HFFc6 (cell line): ENCODE measurements at regions not wholly inside any gene's neighbourhood (a gene's known extent, or its start where the extent isn't known, plus 50 kb on each side); places are given as distances from the start of the nearest gene placed in this dataset.

Experiments used
- DNase-seq: peaks from one replicate; pipeline ENCODE4 v3.0.0-alpha.2; 2018
- H3K27ac Mint-ChIP-seq: 2 replicates; pipeline ENCODE4 v1.8.0; 2020; ENCODE audit warnings: mild to moderate bottlenecking, mixed read lengths
- H3K27me3 Mint-ChIP-seq: 2 replicates; pipeline ENCODE4 v1.8.0; 2021; ENCODE audit warnings: mild to moderate bottlenecking, moderate library complexity, mixed read lengths; ENCODE audit not compliant: insufficient read depth
- H3K36me3 Mint-ChIP-seq: 2 replicates; pipeline ENCODE4 v1.8.0; 2021; ENCODE audit warnings: low read depth, mixed read lengths
- H3K4me1 Mint-ChIP-seq: 2 replicates; pipeline ENCODE4 v1.8.0; 2020; ENCODE audit warnings: low read depth, mixed read lengths
- H3K4me3 Mint-ChIP-seq: 2 replicates; pipeline ENCODE4 v1.8.0; 2020; ENCODE audit warnings: mild to moderate bottlenecking, moderate library complexity, mixed read lengths
- H3K9me3 Mint-ChIP-seq: 2 replicates; pipeline ENCODE4 v1.8.0; 2020; ENCODE audit warnings: mild to moderate bottlenecking, mixed read lengths
- TF ChIP-seq, protein P1 (sequence below): fragments of 200-600 bp; sonication (generic); IDR thresholded peaks from 2 replicates; pipeline ENCODE4 v1.5.0; 2021; ENCODE audit warnings: antibody characterized with exemption, mild to moderate bottlenecking

DNA sequence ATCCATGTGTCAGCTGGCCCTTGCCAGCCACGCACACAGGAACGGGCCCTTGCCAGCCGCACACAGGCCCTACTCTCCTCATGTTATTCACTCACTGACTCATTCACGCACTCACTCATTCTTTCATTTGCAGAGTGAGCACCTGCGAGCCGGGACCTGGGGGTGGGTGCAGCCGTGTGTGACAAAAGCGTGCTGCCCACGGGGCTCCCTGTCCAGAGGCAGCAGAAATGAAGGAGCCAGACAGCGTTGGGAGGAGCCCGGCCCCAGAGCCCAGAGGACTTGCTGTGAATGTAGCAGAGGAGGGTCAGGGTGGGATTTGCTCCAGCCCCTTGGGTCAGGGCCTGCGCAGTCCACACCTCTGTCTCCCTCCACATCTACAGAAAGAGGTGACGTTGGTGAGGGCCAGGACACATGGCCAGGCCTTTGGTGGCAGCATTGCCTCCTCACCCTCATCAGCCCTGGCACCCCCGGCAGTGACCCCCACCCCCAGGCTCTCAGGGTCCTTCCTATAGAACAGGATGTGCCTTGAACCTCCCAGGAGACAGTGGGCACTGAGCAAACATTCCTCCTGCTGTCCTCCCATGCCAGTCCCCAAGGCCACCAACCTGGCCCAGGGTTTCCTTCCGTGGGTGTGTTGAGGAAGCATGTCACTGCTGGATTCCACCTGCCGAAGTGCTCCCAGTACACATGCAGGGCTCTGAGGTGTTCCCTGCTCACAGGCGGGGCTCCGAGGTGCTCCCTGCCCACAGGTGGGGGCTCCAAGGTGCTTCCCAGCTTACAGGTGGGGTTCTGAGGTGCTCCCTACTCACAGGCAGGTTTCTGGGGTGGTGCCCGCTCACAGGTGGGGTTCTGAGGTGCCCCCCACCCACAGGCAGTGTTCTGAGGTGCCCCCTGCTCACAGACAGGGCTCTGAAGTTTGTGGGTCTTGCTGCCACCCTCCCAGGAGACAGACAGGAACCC lies 105.7 kb downstream of the HMX1 start:
- H3K36me3 Mint-ChIP-seq: no peaks in the 10 kb centered on the region
- no peak overlapping the region for H3K27ac Mint-ChIP-seq
- peaks cover 31% of the 10 kb centered on the region for H3K9me3 Mint-ChIP-seq
- no peaks in the 10 kb centered on the region for H3K4me1 Mint-ChIP-seq
- H3K27me3 Mint-ChIP-seq: peaks cover 7% of the 10 kb centered on the region
- H3K4me3 Mint-ChIP-seq: no peak overlapping the region
- DNase-seq: no peak
- TF ChIP-seq, protein P1, sequence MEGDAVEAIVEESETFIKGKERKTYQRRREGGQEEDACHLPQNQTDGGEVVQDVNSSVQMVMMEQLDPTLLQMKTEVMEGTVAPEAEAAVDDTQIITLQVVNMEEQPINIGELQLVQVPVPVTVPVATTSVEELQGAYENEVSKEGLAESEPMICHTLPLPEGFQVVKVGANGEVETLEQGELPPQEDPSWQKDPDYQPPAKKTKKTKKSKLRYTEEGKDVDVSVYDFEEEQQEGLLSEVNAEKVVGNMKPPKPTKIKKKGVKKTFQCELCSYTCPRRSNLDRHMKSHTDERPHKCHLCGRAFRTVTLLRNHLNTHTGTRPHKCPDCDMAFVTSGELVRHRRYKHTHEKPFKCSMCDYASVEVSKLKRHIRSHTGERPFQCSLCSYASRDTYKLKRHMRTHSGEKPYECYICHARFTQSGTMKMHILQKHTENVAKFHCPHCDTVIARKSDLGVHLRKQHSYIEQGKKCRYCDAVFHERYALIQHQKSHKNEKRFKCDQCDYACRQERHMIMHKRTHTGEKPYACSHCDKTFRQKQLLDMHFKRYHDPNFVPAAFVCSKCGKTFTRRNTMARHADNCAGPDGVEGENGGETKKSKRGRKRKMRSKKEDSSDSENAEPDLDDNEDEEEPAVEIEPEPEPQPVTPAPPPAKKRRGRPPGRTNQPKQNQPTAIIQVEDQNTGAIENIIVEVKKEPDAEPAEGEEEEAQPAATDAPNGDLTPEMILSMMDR: no peak

DNA sequence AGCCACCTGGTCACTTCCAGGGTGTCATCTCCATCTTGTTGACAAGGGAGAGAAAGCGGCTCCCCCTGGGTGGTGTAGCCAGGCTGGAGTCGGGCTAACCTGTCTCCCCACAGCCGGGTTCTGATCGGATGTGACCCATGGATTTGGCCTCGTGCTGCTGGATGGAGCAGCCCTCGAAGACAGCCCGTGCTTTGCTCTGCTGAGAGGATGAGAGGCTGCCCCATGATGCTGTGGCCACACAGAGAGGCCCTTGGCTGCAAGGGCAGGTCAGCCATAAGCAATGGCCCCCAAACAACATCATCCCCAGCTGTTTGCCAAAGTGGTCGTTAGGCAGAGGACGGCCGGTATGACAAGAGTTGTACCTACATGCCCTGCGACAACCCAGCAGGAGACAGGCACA lies 106.6 kb downstream of the HMX1 start:
- no peak overlapping the region for H3K4me3 Mint-ChIP-seq
- no peaks in the 10 kb centered on the region for H3K36me3 Mint-ChIP-seq
- peaks cover 7% of the 10 kb centered on the region for H3K27me3 Mint-ChIP-seq
- DNase-seq: no peak
- no peaks in the 10 kb centered on the region for H3K4me1 Mint-ChIP-seq
- peaks cover 27% of the 10 kb centered on the region for H3K9me3 Mint-ChIP-seq
- H3K27ac Mint-ChIP-seq: no peak overlapping the region
- TF ChIP-seq, protein P1: no peak

DNA sequence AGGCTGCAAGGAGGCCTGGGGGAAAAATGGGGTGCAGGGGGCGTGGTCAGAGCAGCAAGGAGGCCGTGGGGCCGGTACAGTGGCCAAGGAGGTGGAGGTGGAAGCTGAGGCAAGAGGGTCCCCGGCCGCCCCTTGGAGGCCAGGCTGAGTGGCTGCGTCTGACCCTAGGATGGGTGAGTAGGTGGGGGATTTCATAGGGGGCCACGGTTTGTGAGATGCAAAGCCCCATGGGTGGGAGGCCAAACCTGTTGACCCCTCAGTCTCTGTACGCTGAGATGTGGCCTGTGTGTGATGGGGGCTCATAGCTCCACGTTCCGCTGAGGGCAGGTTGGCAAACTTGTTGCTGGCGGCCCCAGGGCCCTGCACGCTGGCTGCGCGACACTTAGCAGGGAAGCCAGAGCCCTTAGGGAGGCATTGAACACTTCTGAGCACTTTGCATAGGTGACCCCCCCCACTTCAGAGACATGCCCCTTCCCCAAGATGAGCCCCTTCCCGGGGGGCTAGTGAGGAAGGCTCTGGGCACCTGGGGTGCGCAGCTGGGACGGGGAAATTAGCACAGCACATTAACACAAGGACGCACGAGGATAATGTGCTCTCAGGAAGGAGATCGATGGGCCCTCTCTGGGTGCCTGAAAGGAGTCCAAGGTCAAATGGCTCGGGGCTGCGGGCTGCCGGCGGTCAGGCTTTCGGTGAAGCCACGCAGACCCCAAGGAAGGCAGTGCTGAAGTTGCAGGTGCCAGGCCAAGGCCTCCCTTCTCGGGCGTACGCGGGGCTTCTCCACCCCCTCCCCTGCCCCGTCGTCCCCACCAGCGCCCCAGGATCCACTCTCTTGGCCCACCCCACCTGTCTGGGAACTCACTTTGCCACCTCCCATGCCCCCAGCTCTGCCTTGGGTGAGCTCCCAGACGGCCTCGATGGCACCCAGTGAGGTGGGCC lies 107.4 kb downstream of the HMX1 start:
- TF ChIP-seq, protein P1: no peak
- Mint-ChIP-seq H3K36me3 (no peaks in the 10 kb centered on the region), H3K4me3 (no peak overlapping the region), H3K9me3 (peaks cover 26% of the 10 kb centered on the region), H3K27me3 (peaks cover 7% of the 10 kb centered on the region), H3K4me1 (no peaks in the 10 kb centered on the region), H3K27ac (no peak overlapping the region)
- no peak for DNase-seq

DNA sequence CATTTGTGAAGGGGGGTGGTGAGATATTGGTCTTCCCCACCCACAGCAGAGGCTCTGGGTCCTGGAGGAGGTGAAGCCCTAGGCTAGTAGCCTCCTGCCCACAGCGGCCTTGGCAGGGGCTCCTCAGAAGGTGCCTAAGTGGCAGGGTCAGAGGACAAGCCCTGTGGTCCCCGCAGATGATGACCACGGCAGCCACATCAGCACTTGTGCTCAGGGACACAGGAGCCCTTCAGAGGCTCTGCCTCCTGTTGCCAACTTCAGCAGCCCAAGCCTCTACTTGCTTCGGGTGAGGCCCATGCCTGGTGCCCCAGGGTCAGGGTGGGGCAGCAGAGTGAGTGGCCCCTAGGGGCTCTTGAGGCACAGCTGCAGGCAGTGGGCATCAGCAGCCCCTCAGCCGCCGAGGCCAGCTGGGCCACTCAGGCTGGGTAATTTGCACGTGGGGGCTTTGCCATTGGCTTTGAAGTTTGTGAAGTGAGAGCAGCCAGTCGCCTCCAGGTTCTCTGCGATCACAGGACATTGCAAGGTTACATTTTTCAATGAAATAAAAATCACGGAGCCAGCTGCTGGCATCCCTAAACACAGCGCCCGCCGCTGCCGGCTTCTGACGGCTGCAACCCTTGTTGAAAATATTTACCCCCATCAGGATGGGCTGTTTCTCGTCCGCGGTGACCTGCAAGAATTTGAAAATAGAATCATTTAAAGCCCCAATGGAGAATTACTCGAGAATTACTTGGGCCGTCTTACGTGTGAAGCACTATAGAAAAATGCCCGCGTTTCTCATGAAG lies 108.5 kb downstream of the HMX1 start:
- peaks cover 7% of the 10 kb centered on the region for H3K27me3 Mint-ChIP-seq
- DNase-seq: no peak
- peaks cover 18% of the 10 kb centered on the region; the same call in 1 of the 2 replicates for H3K9me3 Mint-ChIP-seq
- no peaks in the 10 kb centered on the region for H3K36me3 Mint-ChIP-seq
- no peak overlapping the region for H3K27ac Mint-ChIP-seq
- no peaks in the 10 kb centered on the region for H3K4me1 Mint-ChIP-seq
- no peak overlapping the region for H3K4me3 Mint-ChIP-seq
- TF ChIP-seq, protein P1: no peak

DNA sequence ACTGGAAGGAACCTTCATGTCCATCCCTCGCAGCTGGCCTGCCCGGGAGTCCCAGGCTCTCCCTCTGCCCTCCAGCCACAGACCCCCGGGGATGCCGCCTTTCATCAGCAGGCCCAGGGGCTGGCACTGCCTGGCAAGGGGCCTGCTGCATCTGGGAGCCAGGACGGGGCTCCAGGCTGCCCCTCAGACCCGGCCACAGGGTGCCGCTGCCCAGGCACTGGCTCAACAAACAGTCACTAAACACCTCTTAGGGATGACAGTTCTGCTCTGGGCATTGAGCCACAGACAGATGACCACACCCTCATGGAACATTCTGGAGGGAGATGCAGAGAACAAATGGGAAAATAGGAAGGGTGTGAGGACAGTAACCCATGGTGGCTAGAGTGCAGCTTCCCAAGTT lies 109.3 kb downstream of the HMX1 start:
- no peak for DNase-seq
- Mint-ChIP-seq H3K36me3 (no peaks in the 10 kb centered on the region), H3K4me3 (no peak overlapping the region), H3K27me3 (peaks cover 7% of the 10 kb centered on the region), H3K9me3 (peaks cover 13% of the 10 kb centered on the region; the same call in 1 of the 2 replicates), H3K4me1 (no peaks in the 10 kb centered on the region), H3K27ac (no peak overlapping the region)
- TF ChIP-seq, protein P1: no peak
